ENCODE measurements at regions not wholly inside any gene's neighbourhood (a gene's known extent, or its start where the extent isn't known, plus 50 kb on each side); places are given as distances from the start of the nearest gene placed in this dataset.

DNA sequence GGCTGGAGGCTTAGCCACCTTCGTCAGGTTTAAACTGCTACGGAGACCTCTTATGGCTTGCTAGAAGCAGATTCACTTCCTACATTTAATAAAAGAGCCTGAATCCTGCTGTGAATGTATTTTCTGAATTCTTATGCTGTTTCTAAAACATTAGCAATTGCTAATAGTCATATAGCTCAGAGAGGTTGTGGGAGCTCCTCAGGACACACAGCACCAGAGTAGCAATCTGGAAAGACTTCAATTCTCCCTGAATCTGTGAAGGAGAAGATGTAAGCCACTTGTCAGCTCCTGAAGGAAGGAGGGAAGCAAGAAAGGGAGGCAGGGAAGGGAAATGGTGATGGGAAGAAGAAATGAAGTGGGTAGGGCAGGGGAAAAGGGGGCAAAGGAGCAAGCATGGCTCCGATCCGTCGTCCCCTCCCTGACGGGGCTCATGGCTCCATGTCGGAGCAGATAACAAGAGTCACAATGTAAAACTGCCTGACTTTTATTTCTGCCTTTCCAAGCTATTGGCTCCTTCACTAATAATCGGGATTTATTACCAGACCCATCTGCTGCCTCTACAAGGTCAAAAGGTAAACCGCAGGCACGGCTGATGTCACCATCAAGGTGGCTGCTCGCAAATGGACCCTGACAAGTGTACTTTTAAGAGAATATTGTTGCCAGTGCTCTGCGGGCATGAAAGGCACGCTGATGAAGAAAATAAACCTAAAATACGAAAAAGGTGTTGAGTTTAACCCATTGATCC, 656.0 kb upstream of the SALL3 start:
- TF ChIP-seq, protein P1, sequence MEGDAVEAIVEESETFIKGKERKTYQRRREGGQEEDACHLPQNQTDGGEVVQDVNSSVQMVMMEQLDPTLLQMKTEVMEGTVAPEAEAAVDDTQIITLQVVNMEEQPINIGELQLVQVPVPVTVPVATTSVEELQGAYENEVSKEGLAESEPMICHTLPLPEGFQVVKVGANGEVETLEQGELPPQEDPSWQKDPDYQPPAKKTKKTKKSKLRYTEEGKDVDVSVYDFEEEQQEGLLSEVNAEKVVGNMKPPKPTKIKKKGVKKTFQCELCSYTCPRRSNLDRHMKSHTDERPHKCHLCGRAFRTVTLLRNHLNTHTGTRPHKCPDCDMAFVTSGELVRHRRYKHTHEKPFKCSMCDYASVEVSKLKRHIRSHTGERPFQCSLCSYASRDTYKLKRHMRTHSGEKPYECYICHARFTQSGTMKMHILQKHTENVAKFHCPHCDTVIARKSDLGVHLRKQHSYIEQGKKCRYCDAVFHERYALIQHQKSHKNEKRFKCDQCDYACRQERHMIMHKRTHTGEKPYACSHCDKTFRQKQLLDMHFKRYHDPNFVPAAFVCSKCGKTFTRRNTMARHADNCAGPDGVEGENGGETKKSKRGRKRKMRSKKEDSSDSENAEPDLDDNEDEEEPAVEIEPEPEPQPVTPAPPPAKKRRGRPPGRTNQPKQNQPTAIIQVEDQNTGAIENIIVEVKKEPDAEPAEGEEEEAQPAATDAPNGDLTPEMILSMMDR (IDR thresholded peaks at IDR 0.05; ENCODE audit: insufficient read depth, low read depth, low read length), result no peak
- H3K27me3 ChIP-seq (ENCODE audit: control insufficient read depth, insufficient read depth, low read length), result no peaks in the 10 kb centered on the region
- DNase-seq (ENCODE audit: low read depth), result no peak
- CTCF ChIA-PET, result no interaction called here
- H3K4me3 ChIP-seq (ENCODE audit: low read depth, low read length), result no peak overlapping the region
- POLR2A ChIA-PET, result no interaction called here
- H3K36me3 ChIP-seq (ENCODE audit: control insufficient read depth, insufficient read depth, low read length), result no peaks in the 10 kb centered on the region

GRCh38 chr18:78327643-78328042, 652.0 kb upstream of the SALL3 start:
- CTCF ChIA-PET, result no interaction called here
- no peak overlapping the region for H3K4me3 ChIP-seq (ENCODE audit: low read depth, low read length)
- no peaks in the 10 kb centered on the region for H3K36me3 ChIP-seq (ENCODE audit: control insufficient read depth, insufficient read depth, low read length)
- DNase-seq (ENCODE audit: low read depth), result no peak
- TF ChIP-seq, protein P1 (IDR thresholded peaks at IDR 0.05; ENCODE audit: insufficient read depth, low read depth, low read length), result no peak
- POLR2A ChIA-PET, result no interaction called here
- no peaks in the 10 kb centered on the region for H3K27me3 ChIP-seq (ENCODE audit: control insufficient read depth, insufficient read depth, low read length)

DNA sequence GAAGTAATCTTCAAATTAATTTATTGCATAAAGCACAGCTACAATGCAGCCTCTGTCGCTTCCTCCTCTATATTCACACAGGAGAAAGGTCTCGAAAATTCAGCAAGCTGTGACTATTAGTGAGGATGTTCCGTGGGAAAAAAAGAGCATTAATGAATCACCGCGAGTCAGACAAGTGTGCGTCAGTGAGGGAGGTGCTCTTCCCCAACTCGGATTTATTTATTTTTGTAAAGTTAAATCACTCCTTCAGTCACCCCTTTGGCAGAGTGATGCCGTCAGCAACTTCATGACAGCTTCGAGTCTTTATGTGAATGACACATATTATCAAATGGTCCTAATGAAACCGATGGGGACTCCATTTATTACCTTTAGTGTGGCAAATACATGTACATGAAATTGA, 648.9 kb upstream of the SALL3 start:
- POLR2A ChIA-PET, result no interaction called here
- TF ChIP-seq, protein P1 (IDR thresholded peaks at IDR 0.05; ENCODE audit: insufficient read depth, low read depth, low read length), result no peak

DNA sequence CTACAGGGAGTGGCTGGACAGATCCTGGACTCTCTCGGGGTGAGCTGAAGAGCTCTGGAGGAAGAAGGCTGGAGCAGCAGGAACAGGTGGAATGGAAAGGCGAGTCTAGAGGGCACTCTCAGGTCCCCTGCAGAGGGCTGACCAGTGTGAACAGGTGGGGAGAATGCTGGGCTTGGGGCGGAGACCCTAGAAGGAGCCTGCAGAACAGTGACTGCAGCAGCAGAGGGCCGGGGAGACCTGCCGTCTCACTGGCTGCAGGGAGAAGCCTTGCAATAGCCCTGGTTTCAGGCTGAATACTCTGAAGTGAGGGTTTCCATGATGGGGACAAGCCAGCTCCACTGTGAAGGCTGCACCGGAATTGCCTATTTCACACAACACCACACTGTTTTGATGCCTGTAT, 626.7 kb upstream of the SALL3 start:
- CTCF ChIA-PET, result no interaction called here
- TF ChIP-seq, protein P1 (IDR thresholded peaks at IDR 0.05; ENCODE audit: insufficient read depth, low read depth, low read length), result no peak

More for the DNA sequence above, 648.9 kb upstream of the SALL3 start:
- no peak for DNase-seq (ENCODE audit: low read depth)
- Histone ChIP-seq H3K36me3 (ENCODE audit: control insufficient read depth, insufficient read depth, low read length) (no peaks in the 10 kb centered on the region), H3K4me3 (ENCODE audit: low read depth, low read length) (no peak overlapping the region), H3K27me3 (ENCODE audit: control insufficient read depth, insufficient read depth, low read length) (no peaks in the 10 kb centered on the region)
- CTCF ChIA-PET, result no interaction called here

GRCh38 chr18:78362198-78362597, 617.4 kb upstream of the SALL3 start:
- POLR2A ChIA-PET, result no interaction called here
- Histone ChIP-seq H3K36me3 (ENCODE audit: control insufficient read depth, insufficient read depth, low read length) (no peaks in the 10 kb centered on the region), H3K4me3 (ENCODE audit: low read depth, low read length) (no peak overlapping the region), H3K27me3 (ENCODE audit: control insufficient read depth, insufficient read depth, low read length) (no peaks in the 10 kb centered on the region)
- CTCF ChIA-PET, result no interaction called here
- TF ChIP-seq, protein P1 (IDR thresholded peaks at IDR 0.05; ENCODE audit: insufficient read depth, low read depth, low read length), result no peak
- DNase-seq (ENCODE audit: low read depth), result no peak

More for the DNA sequence above, 626.7 kb upstream of the SALL3 start:
- POLR2A ChIA-PET, result no interaction called here
- Histone ChIP-seq H3K27me3 (ENCODE audit: control insufficient read depth, insufficient read depth, low read length) (no peaks in the 10 kb centered on the region), H3K4me3 (ENCODE audit: low read depth, low read length) (no peak overlapping the region), H3K36me3 (ENCODE audit: control insufficient read depth, insufficient read depth, low read length) (no peaks in the 10 kb centered on the region)
- DNase-seq (ENCODE audit: low read depth), result no peak
